HG03108 (cell line): ENCODE measurements at regions not wholly inside any gene's neighbourhood (a gene's known extent, or its start where the extent isn't known, plus 50 kb on each side); places are given as distances from the start of the nearest gene placed in this dataset.
"Not testable (repeated sequence)": the region's sequence is repeated elsewhere in the genome, so short reads cannot be mapped to it uniquely, and the experiment has no call there.

Experiments used
- ATAC-seq: cut with Tn5 transposase; IDR thresholded peaks from one replicate; pipeline ENCODE4 v1.9.1; 2021; ENCODE audit warnings: moderate library complexity; ENCODE audit not compliant: unreplicated experiment

GRCh38 chr7:138313829-138314178 lies 146.3 kb upstream of the TRIM24 start:
- ATAC-seq, result no peak

GRCh38 chr7:138316421-138317043 lies 143.5 kb upstream of the TRIM24 start:
- peak; percentile 98 for ATAC-seq

- ATAC-seq, result no peak
These were observed 142.9 kb upstream of the TRIM24 start for GRCh38 chr7:138317044-138317596.

GRCh38 chr7:138324941-138325340 lies 135.1 kb upstream of the TRIM24 start:
- ATAC-seq, result no peak

GRCh38 chr7:138325434-138325833 lies 134.6 kb upstream of the TRIM24 start:
- ATAC-seq, result no peak

GRCh38 chr7:138328215-138328614 lies 131.8 kb upstream of the TRIM24 start:
- ATAC-seq, result no peak

- ATAC-seq, result not testable (repeated sequence)
These were observed 127.2 kb upstream of the TRIM24 start for GRCh38 chr7:138332850-138333249.

GRCh38 chr7:138338361-138338760 lies 121.7 kb upstream of the TRIM24 start:
- ATAC-seq, result no peak

GRCh38 chr7:138339229-138339628 lies 120.8 kb upstream of the TRIM24 start:
- not testable (repeated sequence) for ATAC-seq

GRCh38 chr7:138342990-138343389 lies 117.1 kb upstream of the TRIM24 start:
- ATAC-seq, result no peak

GRCh38 chr7:138345567-138345966 lies 114.5 kb upstream of the TRIM24 start:
- ATAC-seq, result no peak

- no peak for ATAC-seq
These were observed 113.1 kb upstream of the TRIM24 start for GRCh38 chr7:138346975-138347374.

- no peak for ATAC-seq
These were observed 110.0 kb upstream of the TRIM24 start for GRCh38 chr7:138349841-138350700.

GRCh38 chr7:138350701-138351357 lies 109.2 kb upstream of the TRIM24 start:
- no peak for ATAC-seq

- ATAC-seq, result no peak
These were observed 107.2 kb upstream of the TRIM24 start for GRCh38 chr7:138352570-138353461.

- ATAC-seq, result no peak
These were observed 106.0 kb upstream of the TRIM24 start for GRCh38 chr7:138354066-138354465.

GRCh38 chr7:138355254-138355653 lies 104.8 kb upstream of the TRIM24 start:
- ATAC-seq, result no peak

- no peak for ATAC-seq
These were observed 101.2 kb upstream of the TRIM24 start for GRCh38 chr7:138358850-138359341.

- ATAC-seq, result no peak
These were observed 100.0 kb upstream of the TRIM24 start for GRCh38 chr7:138359870-138360559.

GRCh38 chr7:138363721-138364120 lies 96.3 kb upstream of the TRIM24 start:
- ATAC-seq, result no peak
